GM18505 (cell line): ENCODE measurements at regions not wholly inside any gene's neighbourhood (a gene's known extent, or its start where the extent isn't known, plus 50 kb on each side); places are given as distances from the start of the nearest gene placed in this dataset.

Source experiments
- ATAC-seq: cut with Tn5 transposase; IDR thresholded peaks from one replicate; pipeline ENCODE4 v1.9.1; 2021; ENCODE audit not compliant: unreplicated experiment
- POLR2A ChIP-seq: IDR thresholded peaks from 4 replicates; pipeline ENCODE4 v1.6.1; 2011; ENCODE audit warnings: borderline replicate concordance; ENCODE audit not compliant: insufficient read depth, insufficient read length; ENCODE audit errors: extremely low read depth

GRCh38 chr6:144809969-144810368 lies 524.8 kb downstream of the UTRN start:
- no peak for TF ChIP-seq POLR2A
- ATAC-seq: no peak

DNA sequence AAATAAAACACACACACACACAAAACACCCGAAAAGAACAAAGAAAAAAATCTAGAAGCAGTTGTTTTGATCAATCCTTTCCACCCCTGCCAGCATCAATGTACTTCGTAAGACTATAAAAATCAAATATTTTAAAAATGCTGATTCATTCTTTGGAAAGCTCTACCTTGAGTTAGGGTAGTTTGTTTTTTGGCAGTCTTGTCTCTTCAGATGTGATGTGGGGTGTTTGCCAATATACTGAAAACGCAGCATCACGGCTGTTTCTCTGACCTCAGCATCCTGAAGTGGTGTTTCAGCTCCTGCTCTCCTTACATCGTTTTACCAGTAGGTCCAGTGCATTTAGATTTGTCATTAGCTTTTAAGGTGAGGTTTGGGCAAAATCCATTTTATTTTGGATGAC lies 526.0 kb downstream of the UTRN start:
- no peak for TF ChIP-seq POLR2A
- ATAC-seq: no peak

- no peak for TF ChIP-seq POLR2A
Measured at GRCh38 chr6:144816936-144817335, 531.8 kb downstream of the UTRN start.

DNA sequence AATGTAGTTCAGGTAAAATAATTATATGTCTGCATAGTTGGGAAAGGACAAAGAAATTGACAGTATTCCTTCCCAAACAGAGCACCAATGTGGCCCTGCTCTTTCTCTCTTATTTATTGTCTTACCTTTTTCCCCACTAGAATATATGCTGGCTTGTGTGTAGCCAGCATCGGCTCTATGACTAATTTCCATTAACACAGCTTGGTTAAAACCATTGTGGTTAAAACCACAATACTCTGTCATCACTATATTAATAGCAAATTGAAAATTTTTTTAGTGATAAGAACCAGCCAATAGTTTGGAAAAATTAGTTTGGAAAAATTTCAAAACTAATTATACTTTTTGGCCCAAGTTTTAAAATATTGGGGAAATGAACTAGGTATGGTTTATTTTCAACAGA lies 535.1 kb downstream of the UTRN start:
- TF ChIP-seq POLR2A: no peak
- ATAC-seq: no peak

More at GRCh38 chr6:144816936-144817335, 531.8 kb downstream of the UTRN start:
- no peak for ATAC-seq

- no peak for TF ChIP-seq POLR2A
- ATAC-seq: no peak
Measured at GRCh38 chr6:144823131-144823530, 538.0 kb downstream of the UTRN start.

- no peak for TF ChIP-seq POLR2A
Measured at GRCh38 chr6:144824018-144824417, 538.9 kb downstream of the UTRN start.

DNA sequence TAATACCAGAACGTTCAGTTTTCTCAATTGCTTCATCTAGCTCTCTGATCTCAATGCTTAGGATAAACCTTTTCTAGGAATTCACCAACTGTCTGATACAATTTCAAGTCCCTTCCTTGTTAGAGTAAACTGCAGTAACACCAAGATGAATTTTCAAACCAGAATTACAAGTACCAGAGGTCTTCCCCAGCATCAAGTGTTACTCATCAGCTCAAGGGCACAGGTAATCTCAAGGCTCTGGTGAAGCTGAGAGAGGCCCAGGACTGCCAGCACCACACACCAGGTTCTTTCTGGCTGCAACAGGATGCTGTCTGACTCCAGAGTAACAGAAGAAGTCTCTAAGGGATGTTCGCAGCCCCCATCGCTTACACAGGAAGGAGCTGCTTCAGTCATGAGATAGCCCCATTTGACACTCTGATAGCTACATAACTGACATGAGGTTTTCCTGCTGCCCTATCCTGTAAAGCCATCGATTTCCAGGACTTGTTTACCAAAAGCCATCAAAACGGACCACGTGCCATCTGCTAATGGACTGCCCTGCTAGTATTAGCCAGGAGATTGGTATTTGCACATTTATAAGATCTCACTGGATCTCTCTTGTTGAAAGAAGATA lies 549.4 kb downstream of the UTRN start:
- no peak for ATAC-seq
- no peak for TF ChIP-seq POLR2A

More at GRCh38 chr6:144824018-144824417, 538.9 kb downstream of the UTRN start:
- ATAC-seq: no peak

- TF ChIP-seq POLR2A: no peak
Measured at GRCh38 chr6:144835322-144835973, 550.3 kb downstream of the UTRN start.

DNA sequence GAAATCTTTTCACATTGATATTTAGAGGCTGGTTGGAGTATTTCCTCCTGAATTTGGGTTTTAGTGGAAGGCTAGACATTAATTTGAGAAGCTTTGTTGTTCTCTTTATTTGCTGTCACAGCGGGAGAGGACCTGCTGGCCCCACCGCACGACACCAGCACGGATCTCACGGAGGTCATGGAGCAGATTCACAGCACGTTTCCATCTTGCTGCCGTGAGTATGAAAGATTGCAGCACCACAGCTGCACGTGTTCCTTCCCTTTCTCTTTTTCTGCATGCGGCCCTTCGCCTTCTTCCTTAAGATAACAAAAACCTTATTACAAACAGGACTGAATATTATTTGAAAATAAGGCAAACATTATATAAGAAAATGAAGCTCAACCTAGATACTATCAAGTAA lies 555.5 kb downstream of the UTRN start:
- ATAC-seq: no peak

More at GRCh38 chr6:144835322-144835973, 550.3 kb downstream of the UTRN start:
- ATAC-seq: no peak

GRCh38 chr6:144843701-144844100 lies 558.6 kb downstream of the UTRN start:
- no peak for TF ChIP-seq POLR2A
- ATAC-seq: no peak

More for the DNA sequence above, 555.5 kb downstream of the UTRN start:
- TF ChIP-seq POLR2A: no peak

- ATAC-seq: no peak
- no peak for TF ChIP-seq POLR2A
Measured at GRCh38 chr6:144844596-144844995, 559.5 kb downstream of the UTRN start.

GRCh38 chr6:144845186-144845585 lies 560.1 kb downstream of the UTRN start:
- ATAC-seq: no peak
- TF ChIP-seq POLR2A: no peak

GRCh38 chr6:144847916-144848315 lies 562.8 kb downstream of the UTRN start:
- no peak for ATAC-seq
- no peak for TF ChIP-seq POLR2A

GRCh38 chr6:144849920-144850319 lies 564.8 kb downstream of the UTRN start:
- no peak for TF ChIP-seq POLR2A
- ATAC-seq: no peak
